K562 (cell line): ENCODE measurements at regions not wholly inside any gene's neighbourhood (a gene's known extent, or its start where the extent isn't known, plus 50 kb on each side); places are given as distances from the start of the nearest gene placed in this dataset.

Experiments
- ATAC-seq: fragments of 200-7000 bp; cut with Tn5 transposase; 3 replicates; pipeline ENCODE4 v1.9.1; 2020; ENCODE audit warnings: moderate library complexity
- BruUV-seq: library from RNA; stranded (reverse); fragments of 400-500 nt; replicated peaks from 2 replicates; lab custom pipeline; 2021; lab: Mats Ljungman, UMichigan
- CTCF ChIA-PET: fragments of 300-600 bp; formaldehyde crosslinking; extraction: SDS; loops from one replicate; lab custom pipeline; 2021; ENCODE audit warnings: low intra/inter-chr PET ratio; lab: Yijun Ruan, JAX
- POLR2A ChIA-PET: fragments of 300-600, 350-650 bp; sonication (Branson Sonifier 250); formaldehyde crosslinking; extraction: SDS; loops from one replicate; lab custom pipeline; 2021; ENCODE audit warnings: antibody characterized with exemption, inconsistent platforms; lab: Yijun Ruan, JAX
- DNase-seq, 4 experiments: peaks; one replicate each; pipeline versions ENCODE4 v3.0.0 to v3.0.0-alpha.2; 2011 to 2018; ENCODE audit warnings: low spot score in 3 of 4, mixed read lengths in 3 of 4; ENCODE audit errors: extremely low read depth in 1 of 4
- FAIRE-seq: peaks from 2 replicates; lab custom pipeline; 2011; peaks lifted over from hg19 to GRCh38; lab: Jason Lieb, UNC
- H2AFZ ChIP-seq: 2 replicates; pipeline ENCODE4 v1.6.0; 2011; ENCODE audit warnings: low read depth, low read length, control low read depth, inconsistent platforms
- H3K27ac ChIP-seq: fragments of 200-600 bp; 3 replicates; pipeline ENCODE4 v1.8.0; 2011; ENCODE audit warnings: low read depth, mild to moderate bottlenecking, control low read depth, inconsistent platforms, low read length, moderate library complexity, mixed read lengths; ENCODE audit errors: extremely low read depth
- H3K27me3 ChIP-seq, 2 experiments: fragments of 300-600 bp in 1 of 2; 2 replicates in 1 of 2; 3 replicates in 1 of 2; pipeline versions ENCODE4 v1.6.0 to v1.8.0; 2011; ENCODE audit warnings: inconsistent platforms in 2 of 2, low read length in 2 of 2, mild to moderate bottlenecking in 1 of 2, mixed read lengths in 1 of 2, moderate library complexity in 1 of 2; ENCODE audit not compliant: control insufficient read depth in 2 of 2, insufficient read depth in 2 of 2
- H3K36me3 ChIP-seq: fragments of 300-600 bp; 3 replicates; pipeline ENCODE4 v1.8.0; 2011; ENCODE audit warnings: mild to moderate bottlenecking, low read length, inconsistent platforms; ENCODE audit not compliant: control insufficient read depth, insufficient read depth
- H3K4me1 ChIP-seq, 2 experiments: fragments of 200-600 bp in 1 of 2; replicated peaks in 1 of 2; 2 replicates in 1 of 2; 3 replicates in 1 of 2; pipeline versions ENCODE4 v1.5.1 to v1.8.0; 2011; ENCODE audit warnings: inconsistent platforms in 2 of 2, low read length in 2 of 2, mild to moderate bottlenecking in 1 of 2, mixed read lengths in 1 of 2, moderate library complexity in 1 of 2; ENCODE audit not compliant: control insufficient read depth in 2 of 2, insufficient read depth in 2 of 2
- H3K4me2 ChIP-seq: 2 replicates; pipeline ENCODE4 v1.6.1; 2011; ENCODE audit warnings: low read length, control low read depth, inconsistent platforms, mixed read lengths; ENCODE audit not compliant: insufficient read depth
- H3K4me3 ChIP-seq: fragments of 200-600 bp; sonication (generic), shearing (Covaris generic); 2 replicates; pipeline ENCODE4 v1.5.1; 2016; ENCODE audit warnings: control low read depth, inconsistent platforms
- H3K79me2 ChIP-seq: fragments of 200-600 bp; 3 replicates; pipeline ENCODE4 v1.8.0; 2011; ENCODE audit warnings: low read length, inconsistent platforms; ENCODE audit not compliant: control insufficient read depth, insufficient read depth
- H3K9ac ChIP-seq, 2 experiments: 2 replicates each; pipeline versions ENCODE4 v1.6.0 to v1.6.1; 2011; ENCODE audit warnings: low read depth in 2 of 2, low read length in 2 of 2, control low read depth in 1 of 2, inconsistent platforms in 1 of 2, mild to moderate bottlenecking in 1 of 2, mixed read lengths in 1 of 2; ENCODE audit not compliant: insufficient read depth in 1 of 2
- H3K9me1 ChIP-seq: one replicate; pipeline ENCODE4 v1.6.0; 2011; ENCODE audit warnings: inconsistent platforms, mild to moderate bottlenecking, low read length, moderate library complexity; ENCODE audit not compliant: control insufficient read depth, insufficient read depth
- H3K9me3 ChIP-seq: replicated peaks from 2 replicates; pipeline ENCODE4 v1.5.1; 2011; ENCODE audit warnings: low read depth, low read length, inconsistent platforms; ENCODE audit not compliant: control insufficient read depth, insufficient read depth
- H4K20me1 ChIP-seq: replicated peaks from 2 replicates; pipeline ENCODE4 v1.6.1; 2011; ENCODE audit warnings: low read length, inconsistent platforms, mixed read lengths; ENCODE audit not compliant: control insufficient read depth, insufficient read depth
- HOXB6 ChIP-seq: fragments of 250-450 bp; sonication (Bioruptor Pico); IDR thresholded peaks from 2 replicates; pipeline ENCODE4 v1.5.1; 2022; ENCODE audit warnings: mild to moderate bottlenecking, borderline replicate concordance
- IFI16 ChIP-seq: fragments of 250-450 bp; sonication (Bioruptor Pico); IDR thresholded peaks from 2 replicates; pipeline ENCODE4 v2.1.2; 2022; ENCODE audit warnings: mild to moderate bottlenecking, inconsistent platforms
- KHSRP ChIP-seq: fragments of 450-650 bp; IDR thresholded peaks from 2 replicates; pipeline ENCODE4 v1.6.1; 2017
- MYNN ChIP-seq, 2 experiments: sonication (generic); formaldehyde crosslinking in 1 of 2; IDR thresholded peaks; 2 replicates each; pipeline versions ENCODE4 v1.5.0 to v1.6.1; 2016 to 2020; ENCODE audit warnings: antibody characterized with exemption in 1 of 2, missing genetic modification reagents in 1 of 2
- NCOA2 ChIP-seq, 2 experiments: fragments of 450-650 bp; IDR thresholded peaks; 2 replicates each; pipeline ENCODE4 v1.6.1; 2018; ENCODE audit warnings: mild to moderate bottlenecking in 2 of 2, moderate library complexity in 1 of 2; ENCODE audit not compliant: partially characterized antibody in 2 of 2
- PML ChIP-seq: IDR thresholded peaks from 2 replicates; pipeline ENCODE4 v1.6.1; 2012; ENCODE audit warnings: low read length, inconsistent platforms
- POLR2AphosphoS5 ChIP-seq: IDR thresholded peaks from 2 replicates; pipeline ENCODE4 v1.6.1; 2011; ENCODE audit warnings: mild to moderate bottlenecking, low read depth, low read length, moderate library complexity; ENCODE audit not compliant: control insufficient read depth, insufficient read depth
- POLR2G ChIP-seq: fragments of 200-400 bp; formaldehyde crosslinking; IDR thresholded peaks from 2 replicates; pipeline ENCODE4 v1.6.1; 2017; ENCODE audit warnings: low read depth, mild to moderate bottlenecking, antibody characterized with exemption, low read length, moderate library complexity
- RUNX1 ChIP-seq: sonication (generic); IDR thresholded peaks from 2 replicates; pipeline ENCODE4 v1.6.1; 2016; ENCODE audit warnings: antibody characterized with exemption, low read depth
- SMAD2 ChIP-seq: fragments of 150-350 bp; IDR thresholded peaks from 2 replicates; pipeline ENCODE4 v1.6.1; 2014; ENCODE audit warnings: low read depth, mild to moderate bottlenecking, low read length
- SREBF2 ChIP-seq: sonication (generic); formaldehyde crosslinking; IDR thresholded peaks from 2 replicates; pipeline ENCODE4 v1.4.0; 2020; ENCODE audit warnings: mild to moderate bottlenecking, missing genetic modification reagents
- SRSF3 ChIP-seq: fragments of 200-400 bp; formaldehyde crosslinking; IDR thresholded peaks from 2 replicates; pipeline ENCODE4 v1.6.1; 2016; ENCODE audit warnings: mild to moderate bottlenecking, low read length, moderate library complexity; ENCODE audit not compliant: insufficient read depth
- USF2 ChIP-seq: sonication (generic); formaldehyde crosslinking; IDR thresholded peaks from 2 replicates; pipeline ENCODE4 v1.5.0; 2020; ENCODE audit warnings: missing genetic modification reagents
- XRCC4 ChIP-seq: IDR thresholded peaks from one replicate; pipeline ENCODE4 v1.6.1; 2011; ENCODE audit not compliant: insufficient read depth, insufficient read length; ENCODE audit errors: extremely low read depth
- ZNF431 ChIP-seq: sonication (generic); formaldehyde crosslinking; IDR thresholded peaks from 2 replicates; pipeline ENCODE4 v1.8.0; 2022; ENCODE audit warnings: mild to moderate bottlenecking, missing genetic modification reagents
- ZNF511 ChIP-seq: sonication (generic); formaldehyde crosslinking; IDR thresholded peaks from 2 replicates; pipeline ENCODE4 v1.8.0; 2022; ENCODE audit warnings: mild to moderate bottlenecking, missing genetic modification reagents
- ZNF668 ChIP-seq: fragments of 250-450 bp; sonication (Bioruptor Pico); IDR thresholded peaks from 2 replicates; pipeline ENCODE4 v1.8.0; 2022; ENCODE audit warnings: mild to moderate bottlenecking, inconsistent platforms
- in situ Hi-C: fragments of 300-500 bp; cut with MboI; formaldehyde crosslinking; loops from 4 replicates; pipeline ENCODE4 v1.15.0; 2018; ENCODE audit warnings: inconsistent platforms, mixed read lengths
- intact Hi-C: fragments of 100-400 bp; cut with micrococcal nuclease; formaldehyde crosslinking; loops from 2 replicates; pipeline ENCODE4 v1.14.2; 2022
- TF ChIP-seq, protein P1 (sequence below): sonication (generic); formaldehyde crosslinking; IDR thresholded peaks from 2 replicates; pipeline ENCODE4 v1.8.1; 2023; ENCODE audit warnings: mild to moderate bottlenecking, missing genetic modification reagents, moderate library complexity
- TF ChIP-seq, protein P2 (sequence below): fragments of 200-800 bp; sonication (Bioruptor generic); IDR thresholded peaks from 2 replicates; pipeline ENCODE4 v1.6.1; 2017; ENCODE audit warnings: missing genetic modification characterization, missing compliant biosample characterization

DNA sequence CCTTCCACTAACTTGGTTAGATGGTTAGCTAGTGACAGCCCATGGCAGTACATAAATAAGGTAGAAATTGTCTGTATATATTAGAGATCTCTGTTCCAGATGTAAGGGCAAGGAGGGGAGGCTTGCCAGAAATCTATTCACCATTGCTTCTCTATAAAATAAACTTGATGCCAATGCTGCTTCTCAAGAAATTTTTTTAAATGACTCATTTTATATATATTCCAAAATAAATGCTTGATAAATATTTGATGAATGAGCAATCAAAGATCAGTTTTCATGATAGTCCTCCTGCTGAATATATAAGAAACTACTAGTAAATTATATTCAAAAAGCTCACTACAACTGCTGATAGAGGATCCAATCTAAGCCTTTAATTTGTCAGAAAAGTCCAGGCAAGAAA lies 710.6 kb upstream of the CCDC179 start:
- H4K20me1 ChIP-seq: no peaks in the 10 kb centered on the region
- no peak overlapping the region for H3K27ac ChIP-seq
- H3K4me1 ChIP-seq: no peaks in the 10 kb centered on the region
- BruUV-seq: no TSS peak
- no peaks in the 10 kb centered on the region for H3K79me2 ChIP-seq
- CTCF ChIA-PET: no interaction called here
- no peaks in the 10 kb centered on the region for H3K27me3 ChIP-seq
- intact Hi-C loops (no loop called here), in situ Hi-C loops (no loop called here)
- H3K4me3 ChIP-seq: no peak overlapping the region
- FAIRE-seq: no peak
- H3K4me2 ChIP-seq: no peak overlapping the region
- TF ChIP-seq MYNN (IDR thresholded peaks at IDR 0.05) (no peak), MYNN (CRISPR knock-in tag; IDR thresholded peaks at IDR 0.05) (no peak), HOXB6 (CRISPR knock-in tag) (no peak), POLR2AphosphoS5 (no peak), ZNF431 (CRISPR knock-in tag) (no peak), IFI16 (CRISPR knock-in tag) (no peak), SREBF2 (CRISPR knock-in tag) (no peak), USF2 (CRISPR knock-in tag) (no peak), SRSF3 (no peak), ZNF511 (CRISPR knock-in tag) (no peak), RUNX1 (no peak), NCOA2 (IDR thresholded peaks at IDR 0.05; ENCODE audit: partially characterized antibody in 2 of 2) (no peak), XRCC4 (no peak), POLR2G (no peak), PML (no peak), ZNF668 (CRISPR knock-in tag) (no peak), KHSRP (no peak), SMAD2 (no peak)
- TF ChIP-seq, protein P1, sequence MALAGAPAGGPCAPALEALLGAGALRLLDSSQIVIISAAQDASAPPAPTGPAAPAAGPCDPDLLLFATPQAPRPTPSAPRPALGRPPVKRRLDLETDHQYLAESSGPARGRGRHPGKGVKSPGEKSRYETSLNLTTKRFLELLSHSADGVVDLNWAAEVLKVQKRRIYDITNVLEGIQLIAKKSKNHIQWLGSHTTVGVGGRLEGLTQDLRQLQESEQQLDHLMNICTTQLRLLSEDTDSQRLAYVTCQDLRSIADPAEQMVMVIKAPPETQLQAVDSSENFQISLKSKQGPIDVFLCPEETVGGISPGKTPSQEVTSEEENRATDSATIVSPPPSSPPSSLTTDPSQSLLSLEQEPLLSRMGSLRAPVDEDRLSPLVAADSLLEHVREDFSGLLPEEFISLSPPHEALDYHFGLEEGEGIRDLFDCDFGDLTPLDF: no peak
- TF ChIP-seq, protein P2, sequence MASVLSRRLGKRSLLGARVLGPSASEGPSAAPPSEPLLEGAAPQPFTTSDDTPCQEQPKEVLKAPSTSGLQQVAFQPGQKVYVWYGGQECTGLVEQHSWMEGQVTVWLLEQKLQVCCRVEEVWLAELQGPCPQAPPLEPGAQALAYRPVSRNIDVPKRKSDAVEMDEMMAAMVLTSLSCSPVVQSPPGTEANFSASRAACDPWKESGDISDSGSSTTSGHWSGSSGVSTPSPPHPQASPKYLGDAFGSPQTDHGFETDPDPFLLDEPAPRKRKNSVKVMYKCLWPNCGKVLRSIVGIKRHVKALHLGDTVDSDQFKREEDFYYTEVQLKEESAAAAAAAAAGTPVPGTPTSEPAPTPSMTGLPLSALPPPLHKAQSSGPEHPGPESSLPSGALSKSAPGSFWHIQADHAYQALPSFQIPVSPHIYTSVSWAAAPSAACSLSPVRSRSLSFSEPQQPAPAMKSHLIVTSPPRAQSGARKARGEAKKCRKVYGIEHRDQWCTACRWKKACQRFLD (CRISPR knock-in tag): no peak
- no peaks in the 10 kb centered on the region for H3K9me3 ChIP-seq
- no peak overlapping the region for H3K9ac ChIP-seq
- H3K36me3 ChIP-seq: no peaks in the 10 kb centered on the region
- H2AFZ ChIP-seq: no peak overlapping the region
- POLR2A ChIA-PET: no interaction called here
- no peaks in the 10 kb centered on the region for H3K9me1 ChIP-seq
- no peak for ATAC-seq
- DNase-seq: no peak
